Activated CD4-positive, alpha-beta memory T cell treated with anti-CD3 and anti-CD28 coated beads for 36 hours (primary cell): ENCODE measurements at regions not wholly inside any gene's neighbourhood (a gene's known extent, or its start where the extent isn't known, plus 50 kb on each side); places are given as distances from the start of the nearest gene placed in this dataset.

Source experiments
- CTCF ChIA-PET: fragments of 350-600 bp; sonication (Branson Sonifier 250); formaldehyde crosslinking; loops from one replicate; lab custom pipeline; 2021; ENCODE audit warnings: antibody characterized with exemption, inconsistent platforms; lab: Charles Lee
- POLR2A ChIA-PET: fragments of 350-600 bp; sonication (Branson Sonifier 250); formaldehyde crosslinking; loops from one replicate; lab custom pipeline; 2021; ENCODE audit warnings: antibody characterized with exemption; lab: Charles Lee
- DNase-seq: peaks from one replicate; pipeline ENCODE4 v3.0.0-alpha.2; 2020
- H3K27ac Mint-ChIP-seq: one replicate; pipeline ENCODE4 v1.8.0; 2021; ENCODE audit warnings: mixed read lengths
- H3K27me3 Mint-ChIP-seq: one replicate; pipeline ENCODE4 v1.8.0; 2021; ENCODE audit warnings: mixed read lengths
- H3K36me3 Mint-ChIP-seq: one replicate; pipeline ENCODE4 v1.8.0; 2021; ENCODE audit warnings: mixed read lengths
- H3K4me1 Mint-ChIP-seq: one replicate; pipeline ENCODE4 v1.8.0; 2021; ENCODE audit warnings: low read depth, mixed read lengths
- H3K4me3 Mint-ChIP-seq: one replicate; pipeline ENCODE4 v1.8.0; 2021; ENCODE audit warnings: mild to moderate bottlenecking, mixed read lengths
- H3K9me3 Mint-ChIP-seq: one replicate; pipeline ENCODE4 v1.8.0; 2021; ENCODE audit warnings: mixed read lengths
- intact Hi-C: fragments of 100-400 bp; cut with micrococcal nuclease; formaldehyde crosslinking; loops from one replicate; pipeline ENCODE4 v1.15.1; 2023

- POLR2A ChIA-PET: no interaction called here
- no peaks in the 10 kb centered on the region for H3K4me1 Mint-ChIP-seq
- no peak overlapping the region for H3K27ac Mint-ChIP-seq
- H3K36me3 Mint-ChIP-seq: no peaks in the 10 kb centered on the region
- no peaks in the 10 kb centered on the region for H3K27me3 Mint-ChIP-seq
- H3K4me3 Mint-ChIP-seq: no peak overlapping the region
- no peaks in the 10 kb centered on the region for H3K9me3 Mint-ChIP-seq
- DNase-seq: no peak
- CTCF ChIA-PET: no interaction called here
- intact Hi-C loops: no loop called here
Observed at GRCh38 chrX:20639115-20639514, 372.4 kb upstream of the RPS6KA3 start.

DNA sequence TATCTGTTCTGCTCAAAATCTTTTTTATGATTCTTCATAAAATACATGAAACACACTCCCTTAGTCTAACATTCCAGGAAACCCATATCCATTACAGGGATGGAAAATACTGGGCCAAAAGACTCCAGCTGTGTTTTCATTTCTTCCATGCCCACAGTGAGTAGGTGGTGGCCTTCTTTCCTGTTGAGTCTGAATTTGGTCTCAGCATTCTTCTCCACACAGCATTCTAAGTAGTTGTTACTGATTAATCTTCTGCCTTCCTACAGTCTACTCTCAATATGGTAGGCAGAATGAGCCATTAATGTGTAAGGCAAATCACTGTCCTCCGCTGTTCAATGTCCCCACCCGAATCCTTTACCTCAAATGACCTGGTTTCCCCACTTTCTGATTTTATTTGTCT, 370.6 kb upstream of the RPS6KA3 start:
- Mint-ChIP-seq H3K36me3 (no peaks in the 10 kb centered on the region), H3K27ac (no peak overlapping the region)
- CTCF ChIA-PET: no interaction called here

DNA sequence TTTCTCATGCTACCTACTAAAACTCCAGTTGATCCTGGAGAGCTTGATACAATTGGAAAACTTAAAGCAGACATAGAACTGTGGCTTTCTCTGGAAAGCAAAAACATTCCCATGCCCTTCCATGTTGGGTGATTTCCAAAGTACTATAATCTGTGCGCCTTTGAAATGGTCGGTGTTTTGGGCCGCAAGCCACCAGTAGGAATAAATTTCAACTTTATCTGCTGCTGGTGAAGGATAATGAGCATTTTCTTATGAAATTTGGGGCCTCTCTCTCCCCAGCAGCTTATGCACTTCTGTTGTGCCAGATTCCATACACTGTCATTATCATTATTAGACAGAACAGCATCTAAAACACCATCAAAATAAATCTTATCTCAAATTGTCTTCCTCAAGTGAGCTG, 366.7 kb upstream of the RPS6KA3 start:
- Mint-ChIP-seq H3K36me3 (no peaks in the 10 kb centered on the region), H3K27ac (no peak overlapping the region), H3K4me3 (no peak overlapping the region), H3K4me1 (no peaks in the 10 kb centered on the region), H3K9me3 (no peaks in the 10 kb centered on the region), H3K27me3 (no peaks in the 10 kb centered on the region)
- ChIA-PET CTCF (no interaction called here), POLR2A (no interaction called here)
- intact Hi-C loops: no loop called here
- no peak for DNase-seq

More for the DNA sequence above, 370.6 kb upstream of the RPS6KA3 start:
- intact Hi-C loops: no loop called here
- Mint-ChIP-seq H3K4me1 (no peaks in the 10 kb centered on the region), H3K9me3 (no peaks in the 10 kb centered on the region), H3K4me3 (no peak overlapping the region), H3K27me3 (no peaks in the 10 kb centered on the region)
- DNase-seq: no peak
- POLR2A ChIA-PET: no interaction called here

DNA sequence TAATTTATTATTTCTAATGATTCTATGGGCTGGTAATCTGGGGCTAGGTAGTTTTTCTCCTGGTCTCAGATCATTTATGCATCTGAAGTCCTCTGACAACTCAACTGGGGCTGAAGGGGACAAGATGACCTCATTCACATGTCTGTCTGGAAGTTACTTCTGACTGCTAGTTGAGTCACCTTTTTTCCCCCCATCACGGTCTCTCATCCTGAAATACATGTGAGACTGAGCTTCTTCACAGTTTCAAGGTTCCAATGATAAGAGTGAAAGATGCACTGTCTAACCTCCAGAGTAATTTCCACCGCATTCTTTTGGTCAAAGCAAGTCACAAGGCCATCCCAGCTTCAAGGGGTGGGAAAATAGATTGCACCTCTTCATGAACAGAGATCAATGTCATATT, 356.7 kb upstream of the RPS6KA3 start:
- POLR2A ChIA-PET: no interaction called here
- H3K9me3 Mint-ChIP-seq: peaks cover 3% of the 10 kb centered on the region
- no peak overlapping the region for H3K4me3 Mint-ChIP-seq
- peaks cover 3% of the 10 kb centered on the region for H3K27me3 Mint-ChIP-seq
- peaks cover 4% of the 10 kb centered on the region for H3K4me1 Mint-ChIP-seq
- no peak overlapping the region for H3K27ac Mint-ChIP-seq
- intact Hi-C loops: loop anchor here (2.0 kb wide), 1 partner anchor 27 kb away; no protein-coding TSS in a partner anchor
- CTCF ChIA-PET: no interaction called here
- no peaks in the 10 kb centered on the region for H3K36me3 Mint-ChIP-seq
- DNase-seq: peak; percentile 8

DNA sequence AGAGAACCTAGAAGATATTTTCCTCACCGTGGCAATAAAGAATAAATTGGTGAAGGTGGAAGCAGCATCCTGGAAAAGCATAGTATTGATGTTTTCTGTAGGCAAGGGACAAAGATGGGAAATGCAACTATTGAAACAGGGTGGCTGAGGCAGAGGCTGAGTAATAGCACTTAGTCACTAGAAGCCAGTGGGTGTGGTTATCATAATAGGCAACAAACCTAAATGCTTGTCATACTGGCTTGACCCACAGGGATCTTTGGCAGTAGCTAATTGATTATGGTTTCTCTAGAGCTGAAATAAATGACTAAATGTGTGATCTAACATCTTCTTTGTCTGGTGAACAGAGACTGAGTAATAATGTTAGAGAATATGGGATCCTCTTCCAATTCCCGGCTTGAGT, 353.6 kb upstream of the RPS6KA3 start:
- Mint-ChIP-seq H3K27me3 (no peaks in the 10 kb centered on the region), H3K4me3 (no peak overlapping the region), H3K36me3 (no peaks in the 10 kb centered on the region), H3K27ac (no peak overlapping the region), H3K9me3 (peaks cover 3% of the 10 kb centered on the region), H3K4me1 (peaks cover 4% of the 10 kb centered on the region)
- no peak for DNase-seq
- POLR2A ChIA-PET: no interaction called here
- CTCF ChIA-PET: no interaction called here
- intact Hi-C loops: no loop called here

- no peaks in the 10 kb centered on the region for H3K4me1 Mint-ChIP-seq
- CTCF ChIA-PET: interaction anchor here (0.6 kb wide), 1 partner anchor 870 kb away, joined by 3 read pairs; no protein-coding TSS in a partner anchor
- no peak overlapping the region for H3K27ac Mint-ChIP-seq
- DNase-seq: no peak
- H3K27me3 Mint-ChIP-seq: peaks cover 7% of the 10 kb centered on the region
- POLR2A ChIA-PET: no interaction called here
- H3K36me3 Mint-ChIP-seq: no peaks in the 10 kb centered on the region
- H3K9me3 Mint-ChIP-seq: no peaks in the 10 kb centered on the region
- no peak overlapping the region for H3K4me3 Mint-ChIP-seq
- intact Hi-C loops: no loop called here
Observed at GRCh38 chrX:20609916-20610415, 343.3 kb upstream of the RPS6KA3 start.

GRCh38 chrX:20606831-20607230, 340.1 kb upstream of the RPS6KA3 start:
- H3K4me3 Mint-ChIP-seq: no peak overlapping the region
- no peak for DNase-seq
- peaks cover 2% of the 10 kb centered on the region for H3K27me3 Mint-ChIP-seq
- H3K36me3 Mint-ChIP-seq: no peaks in the 10 kb centered on the region
- ChIA-PET POLR2A (no interaction called here), CTCF (no interaction called here)
- H3K27ac Mint-ChIP-seq: no peak overlapping the region
- H3K4me1 Mint-ChIP-seq: no peaks in the 10 kb centered on the region
- intact Hi-C loops: no loop called here
- no peaks in the 10 kb centered on the region for H3K9me3 Mint-ChIP-seq

- Mint-ChIP-seq H3K27me3 (peaks cover 3% of the 10 kb centered on the region), H3K4me3 (no peak overlapping the region), H3K4me1 (peaks cover 16% of the 10 kb centered on the region), H3K27ac (peak overlapping the region; percentile 38), H3K9me3 (no peaks in the 10 kb centered on the region), H3K36me3 (no peaks in the 10 kb centered on the region)
- no peak for DNase-seq
- ChIA-PET CTCF (no interaction called here), POLR2A (no interaction called here)
- intact Hi-C loops: loop anchor here (1.0 to 10.0 kb wide), 4 partner anchors 26 to 778 kb away; partner anchors contain the start of gene CNKSR2
Observed at GRCh38 chrX:20596856-20597255, 330.1 kb upstream of the RPS6KA3 start.

- POLR2A ChIA-PET: interaction anchor here (1.1 kb wide), 1 partner anchor 80 kb away, joined by 3 read pairs; no protein-coding TSS in a partner anchor
- no peak overlapping the region for H3K4me3 Mint-ChIP-seq
- peaks cover 3% of the 10 kb centered on the region for H3K27me3 Mint-ChIP-seq
- peak overlapping the region; percentile 61 for H3K27ac Mint-ChIP-seq
- no peaks in the 10 kb centered on the region for H3K36me3 Mint-ChIP-seq
- H3K9me3 Mint-ChIP-seq: no peaks in the 10 kb centered on the region
- CTCF ChIA-PET: no interaction called here
- H3K4me1 Mint-ChIP-seq: peaks cover 16% of the 10 kb centered on the region
- intact Hi-C loops: loop anchor here (1.0 to 10.0 kb wide), 4 partner anchors 27 to 779 kb away; partner anchors contain the start of gene CNKSR2
- DNase-seq: peak; percentile 65
Observed at GRCh38 chrX:20595928-20596575, 329.3 kb upstream of the RPS6KA3 start.

GRCh38 chrX:20594985-20595384, 328.3 kb upstream of the RPS6KA3 start:
- no peak overlapping the region for H3K4me3 Mint-ChIP-seq
- no peak overlapping the region for H3K27ac Mint-ChIP-seq
- no peak for DNase-seq
- POLR2A ChIA-PET: interaction anchor here (1.1 kb wide), 1 partner anchor 79 kb away, joined by 3 read pairs; no protein-coding TSS in a partner anchor
- no peaks in the 10 kb centered on the region for H3K36me3 Mint-ChIP-seq
- CTCF ChIA-PET: no interaction called here
- H3K27me3 Mint-ChIP-seq: peaks cover 3% of the 10 kb centered on the region
- H3K9me3 Mint-ChIP-seq: no peaks in the 10 kb centered on the region
- intact Hi-C loops: loop anchor here (5.0 to 10.0 kb wide), 2 partner anchors 143 to 780 kb away; partner anchors contain the start of gene CNKSR2
- peaks cover 16% of the 10 kb centered on the region for H3K4me1 Mint-ChIP-seq

DNA sequence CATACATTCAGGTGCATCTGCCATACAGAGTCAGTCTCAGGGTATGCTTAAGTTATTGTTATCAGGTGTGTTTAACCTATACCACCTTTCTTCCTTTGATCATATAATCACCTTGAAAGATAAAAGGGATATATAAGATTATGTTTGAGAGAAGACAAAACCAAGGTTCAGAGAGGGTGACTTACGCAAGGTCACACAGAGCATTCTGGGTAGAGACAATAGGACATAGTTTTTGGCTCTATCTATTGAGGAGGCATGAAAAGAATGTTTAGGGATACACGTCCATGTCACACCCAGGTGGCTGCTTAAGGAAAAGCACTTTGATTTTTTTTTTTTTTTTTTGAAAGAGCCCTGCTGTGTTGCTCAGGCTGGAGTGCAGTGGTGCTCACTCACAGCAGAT, 327.1 kb upstream of the RPS6KA3 start:
- Mint-ChIP-seq H3K4me1 (peaks cover 16% of the 10 kb centered on the region), H3K27me3 (peaks cover 3% of the 10 kb centered on the region), H3K9me3 (peaks cover 2% of the 10 kb centered on the region), H3K36me3 (no peaks in the 10 kb centered on the region), H3K27ac (no peak overlapping the region), H3K4me3 (no peak overlapping the region)
- POLR2A ChIA-PET: no interaction called here
- CTCF ChIA-PET: no interaction called here
- DNase-seq: no peak
- intact Hi-C loops: loop anchor here (10.0 kb wide), 1 partner anchor 781 kb away; the partner anchor contains the start of gene CNKSR2

GRCh38 chrX:20593402-20593801, 326.7 kb upstream of the RPS6KA3 start:
- intact Hi-C loops: loop anchor here (10.0 kb wide), 1 partner anchor 781 kb away; the partner anchor contains the start of gene CNKSR2
- Mint-ChIP-seq H3K27ac (no peak overlapping the region), H3K9me3 (peaks cover 3% of the 10 kb centered on the region), H3K27me3 (peaks cover 3% of the 10 kb centered on the region), H3K4me3 (no peak overlapping the region), H3K4me1 (peaks cover 16% of the 10 kb centered on the region), H3K36me3 (no peaks in the 10 kb centered on the region)
- CTCF ChIA-PET: no interaction called here
- DNase-seq: no peak
- POLR2A ChIA-PET: no interaction called here
